Muscle layer of colon (tissue), 2 donors: ENCODE measurements at regions not wholly inside any gene's neighbourhood (a gene's known extent, or its start where the extent isn't known, plus 50 kb on each side); places are given as distances from the start of the nearest gene placed in this dataset.

Experiments
- H3K27ac ChIP-seq: one replicate; pipeline ENCODE4 v1.7.0; 2013; ENCODE audit warnings: low read depth, mild to moderate bottlenecking, low read length, moderate library complexity
- H3K27me3 ChIP-seq, 2 donors: one replicate each; pipeline ENCODE4 v1.7.0; 2013; ENCODE audit warnings: low read length in 2 of 2, mild to moderate bottlenecking in 2 of 2; ENCODE audit not compliant: insufficient read depth in 2 of 2, control insufficient read depth in 1 of 2
- H3K36me3 ChIP-seq: one replicate; pipeline ENCODE4 v1.7.0; 2013; ENCODE audit warnings: mild to moderate bottlenecking, low read length; ENCODE audit not compliant: insufficient read depth
- H3K4me1 ChIP-seq: one replicate; pipeline ENCODE4 v1.7.0; 2013; ENCODE audit warnings: mild to moderate bottlenecking, low read length; ENCODE audit not compliant: insufficient read depth
- H3K4me3 ChIP-seq, 2 donors: one replicate each; pipeline ENCODE4 v1.7.0; 2013; ENCODE audit warnings: low read length in 2 of 2, low read depth in 1 of 2, mild to moderate bottlenecking in 1 of 2, moderate library complexity in 1 of 2
- H3K9ac ChIP-seq: one replicate; pipeline ENCODE4 v1.7.0; 2013; ENCODE audit warnings: low read length
- H3K9me3 ChIP-seq: one replicate; pipeline ENCODE4 v1.7.0; 2013; ENCODE audit warnings: mild to moderate bottlenecking, low read length
- donor health status: abdominal sarcoma.
- donor health status: Adenocarcinoma of cecum.

GRCh38 chr13:34767778-34768177 lies 174.3 kb upstream of the NBEA start:
- Histone ChIP-seq H3K27me3 (no peaks in the 10 kb centered on the region), H3K9ac (no peak overlapping the region), H3K36me3 (no peaks in the 10 kb centered on the region), H3K27ac (no peak overlapping the region), H3K9me3 (no peaks in the 10 kb centered on the region), H3K4me1 (no peaks in the 10 kb centered on the region), H3K4me3 (no peak overlapping the region)

GRCh38 chr13:34772206-34772605 lies 169.9 kb upstream of the NBEA start:
- Histone ChIP-seq H3K4me3 (no peak overlapping the region), H3K36me3 (no peaks in the 10 kb centered on the region), H3K27ac (no peak overlapping the region), H3K27me3 (no peaks in the 10 kb centered on the region), H3K9ac (no peak overlapping the region), H3K9me3 (no peaks in the 10 kb centered on the region), H3K4me1 (no peaks in the 10 kb centered on the region)

GRCh38 chr13:34772881-34773280 lies 169.2 kb upstream of the NBEA start:
- Histone ChIP-seq H3K27me3 (no peaks in the 10 kb centered on the region), H3K9me3 (no peaks in the 10 kb centered on the region), H3K4me1 (no peaks in the 10 kb centered on the region), H3K36me3 (no peaks in the 10 kb centered on the region), H3K4me3 (no peak overlapping the region), H3K9ac (no peak overlapping the region), H3K27ac (no peak overlapping the region)

GRCh38 chr13:34776390-34776981 lies 165.6 kb upstream of the NBEA start:
- Histone ChIP-seq H3K9ac (no peak overlapping the region), H3K36me3 (no peaks in the 10 kb centered on the region), H3K27ac (no peak overlapping the region), H3K9me3 (no peaks in the 10 kb centered on the region), H3K4me1 (no peaks in the 10 kb centered on the region), H3K27me3 (no peaks in the 10 kb centered on the region), H3K4me3 (no peak overlapping the region)

GRCh38 chr13:34777089-34777913 lies 164.8 kb upstream of the NBEA start:
- H3K4me1 ChIP-seq = no peaks in the 10 kb centered on the region
- no peaks in the 10 kb centered on the region for H3K9me3 ChIP-seq
- H3K9ac ChIP-seq = no peak overlapping the region
- H3K36me3 ChIP-seq = no peaks in the 10 kb centered on the region
- H3K4me3 ChIP-seq = no peak overlapping the region
- no peaks in the 10 kb centered on the region for H3K27me3 ChIP-seq
- H3K27ac ChIP-seq = no peak overlapping the region

- Histone ChIP-seq H3K27ac (no peak overlapping the region), H3K4me1 (no peaks in the 10 kb centered on the region), H3K27me3 (no peaks in the 10 kb centered on the region), H3K36me3 (no peaks in the 10 kb centered on the region), H3K9ac (no peak overlapping the region), H3K9me3 (no peaks in the 10 kb centered on the region), H3K4me3 (no peak overlapping the region)
Observed at GRCh38 chr13:34777914-34778303, 164.2 kb upstream of the NBEA start.

GRCh38 chr13:34779171-34779570 lies 162.9 kb upstream of the NBEA start:
- H3K27ac ChIP-seq = no peak overlapping the region
- no peaks in the 10 kb centered on the region for H3K4me1 ChIP-seq

GRCh38 chr13:34793301-34793700 lies 148.8 kb upstream of the NBEA start:
- Histone ChIP-seq H3K4me3 (no peak overlapping the region), H3K4me1 (no peaks in the 10 kb centered on the region), H3K36me3 (no peaks in the 10 kb centered on the region), H3K9ac (no peak overlapping the region), H3K9me3 (no peaks in the 10 kb centered on the region), H3K27me3 (no peaks in the 10 kb centered on the region), H3K27ac (no peak overlapping the region)

More at GRCh38 chr13:34779171-34779570, 162.9 kb upstream of the NBEA start:
- no peaks in the 10 kb centered on the region for H3K27me3 ChIP-seq
- no peaks in the 10 kb centered on the region for H3K9me3 ChIP-seq
- no peaks in the 10 kb centered on the region for H3K36me3 ChIP-seq
- no peak overlapping the region for H3K9ac ChIP-seq
- no peak overlapping the region for H3K4me3 ChIP-seq

GRCh38 chr13:34803756-34804155 lies 138.3 kb upstream of the NBEA start:
- Histone ChIP-seq H3K27me3 (no peaks in the 10 kb centered on the region), H3K36me3 (no peaks in the 10 kb centered on the region), H3K9ac (no peak overlapping the region), H3K9me3 (no peaks in the 10 kb centered on the region), H3K4me1 (no peaks in the 10 kb centered on the region), H3K27ac (no peak overlapping the region), H3K4me3 (no peak overlapping the region)

- no peak overlapping the region for H3K4me3 ChIP-seq
- H3K36me3 ChIP-seq = no peaks in the 10 kb centered on the region
- H3K9me3 ChIP-seq = no peaks in the 10 kb centered on the region
- H3K9ac ChIP-seq = no peak overlapping the region
- H3K27me3 ChIP-seq = no peaks in the 10 kb centered on the region
- no peak overlapping the region for H3K27ac ChIP-seq
- H3K4me1 ChIP-seq = no peaks in the 10 kb centered on the region
Observed at GRCh38 chr13:34805347-34805746, 136.7 kb upstream of the NBEA start.

- Histone ChIP-seq H3K4me1 (no peaks in the 10 kb centered on the region), H3K36me3 (no peaks in the 10 kb centered on the region), H3K27ac (no peak overlapping the region), H3K27me3 (no peaks in the 10 kb centered on the region), H3K9ac (no peak overlapping the region), H3K4me3 (no peak overlapping the region), H3K9me3 (no peaks in the 10 kb centered on the region)
Observed at GRCh38 chr13:34808649-34809048, 133.4 kb upstream of the NBEA start.

GRCh38 chr13:34810996-34811395 lies 131.1 kb upstream of the NBEA start:
- peaks cover 5% of the 10 kb centered on the region for H3K4me1 ChIP-seq
- no peak overlapping the region for H3K4me3 ChIP-seq
- no peaks in the 10 kb centered on the region for H3K27me3 ChIP-seq
- H3K27ac ChIP-seq = no peak overlapping the region
- no peak overlapping the region for H3K9ac ChIP-seq
- H3K36me3 ChIP-seq = no peaks in the 10 kb centered on the region
- no peaks in the 10 kb centered on the region for H3K9me3 ChIP-seq
